ENCODE measurements at regions not wholly inside any gene's neighbourhood (a gene's known extent, or its start where the extent isn't known, plus 50 kb on each side); places are given as distances from the start of the nearest gene placed in this dataset.

DNA sequence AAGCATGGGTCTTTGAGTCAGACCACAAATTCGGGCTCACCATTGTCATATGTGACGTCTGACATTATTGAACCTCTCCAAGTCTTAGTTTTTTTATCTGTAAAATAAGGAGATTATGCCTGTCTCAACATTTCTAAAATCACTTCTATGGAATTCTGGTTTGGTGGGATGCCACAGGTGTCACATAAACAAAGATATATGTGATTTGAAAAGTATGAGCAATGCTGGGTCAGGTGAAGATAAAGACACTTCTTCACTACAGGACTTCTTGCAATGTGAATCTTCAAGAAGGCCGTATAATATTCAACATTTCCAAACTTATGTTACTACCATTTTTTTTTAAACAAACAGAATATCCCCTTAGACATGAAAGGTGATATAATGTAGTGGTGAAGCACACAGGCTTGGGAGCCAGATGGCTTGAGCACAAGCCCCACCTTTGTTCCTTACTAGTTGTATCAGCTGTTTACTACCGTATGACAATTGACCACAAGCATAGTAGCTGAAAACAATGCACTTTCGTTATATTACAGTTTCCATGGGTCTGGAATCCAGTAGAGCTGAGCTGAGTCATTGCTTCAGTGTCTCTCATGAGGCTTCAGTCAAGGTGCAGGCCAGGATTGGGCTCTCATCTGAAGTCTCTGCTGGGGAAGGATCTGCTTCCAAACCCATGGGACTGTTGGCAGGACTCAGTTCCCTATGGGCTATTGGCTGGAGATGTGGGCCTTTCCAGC lies 87.7 kb downstream of the UTP18 start:
- peaks cover 1% of the 10 kb centered on the region for H3K27me3 ChIP-seq (ENCODE audit: control insufficient read depth, insufficient read depth, low read length)
- no peaks in the 10 kb centered on the region for H3K36me3 ChIP-seq (ENCODE audit: control insufficient read depth, insufficient read depth, low read length)
- DNase-seq (ENCODE audit: low read depth) (no peak), FAIRE-seq (peak; percentile 62)
- TF ChIP-seq, protein P1, sequence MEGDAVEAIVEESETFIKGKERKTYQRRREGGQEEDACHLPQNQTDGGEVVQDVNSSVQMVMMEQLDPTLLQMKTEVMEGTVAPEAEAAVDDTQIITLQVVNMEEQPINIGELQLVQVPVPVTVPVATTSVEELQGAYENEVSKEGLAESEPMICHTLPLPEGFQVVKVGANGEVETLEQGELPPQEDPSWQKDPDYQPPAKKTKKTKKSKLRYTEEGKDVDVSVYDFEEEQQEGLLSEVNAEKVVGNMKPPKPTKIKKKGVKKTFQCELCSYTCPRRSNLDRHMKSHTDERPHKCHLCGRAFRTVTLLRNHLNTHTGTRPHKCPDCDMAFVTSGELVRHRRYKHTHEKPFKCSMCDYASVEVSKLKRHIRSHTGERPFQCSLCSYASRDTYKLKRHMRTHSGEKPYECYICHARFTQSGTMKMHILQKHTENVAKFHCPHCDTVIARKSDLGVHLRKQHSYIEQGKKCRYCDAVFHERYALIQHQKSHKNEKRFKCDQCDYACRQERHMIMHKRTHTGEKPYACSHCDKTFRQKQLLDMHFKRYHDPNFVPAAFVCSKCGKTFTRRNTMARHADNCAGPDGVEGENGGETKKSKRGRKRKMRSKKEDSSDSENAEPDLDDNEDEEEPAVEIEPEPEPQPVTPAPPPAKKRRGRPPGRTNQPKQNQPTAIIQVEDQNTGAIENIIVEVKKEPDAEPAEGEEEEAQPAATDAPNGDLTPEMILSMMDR (IDR thresholded peaks at IDR 0.05; ENCODE audit: insufficient read depth, low read length, severe bottlenecking): no peak
- no peak overlapping the region for H3K4me3 ChIP-seq (ENCODE audit: low read depth, low read length)

DNA sequence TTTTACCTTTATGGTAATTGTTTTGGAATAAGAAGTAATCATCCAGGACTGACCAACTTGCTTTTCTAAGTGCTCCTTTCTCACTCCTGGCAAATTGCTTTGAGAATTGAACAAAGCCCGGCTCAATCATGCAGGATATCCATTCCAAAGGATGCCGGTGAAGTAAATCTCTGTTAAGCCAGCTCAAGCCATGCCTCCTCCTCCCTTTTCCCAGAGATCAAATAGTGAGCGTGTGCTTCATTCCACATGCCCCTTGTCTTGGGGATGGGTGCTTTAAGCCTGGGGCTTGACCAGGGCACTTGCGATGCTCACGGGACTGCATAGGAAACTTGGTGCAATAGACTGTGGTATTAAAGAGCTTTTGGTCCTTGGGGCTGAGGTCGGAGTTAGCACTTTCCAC lies 90.7 kb downstream of the UTP18 start:
- DNase-seq (ENCODE audit: low read depth): no peak
- no peak overlapping the region for H3K4me3 ChIP-seq (ENCODE audit: low read depth, low read length)
- no peak for FAIRE-seq
- H3K27me3 ChIP-seq (ENCODE audit: control insufficient read depth, insufficient read depth, low read length): peaks cover 1% of the 10 kb centered on the region
- no peaks in the 10 kb centered on the region for H3K36me3 ChIP-seq (ENCODE audit: control insufficient read depth, insufficient read depth, low read length)
- TF ChIP-seq, protein P1 (IDR thresholded peaks at IDR 0.05; ENCODE audit: insufficient read depth, low read length, severe bottlenecking): no peak

DNA sequence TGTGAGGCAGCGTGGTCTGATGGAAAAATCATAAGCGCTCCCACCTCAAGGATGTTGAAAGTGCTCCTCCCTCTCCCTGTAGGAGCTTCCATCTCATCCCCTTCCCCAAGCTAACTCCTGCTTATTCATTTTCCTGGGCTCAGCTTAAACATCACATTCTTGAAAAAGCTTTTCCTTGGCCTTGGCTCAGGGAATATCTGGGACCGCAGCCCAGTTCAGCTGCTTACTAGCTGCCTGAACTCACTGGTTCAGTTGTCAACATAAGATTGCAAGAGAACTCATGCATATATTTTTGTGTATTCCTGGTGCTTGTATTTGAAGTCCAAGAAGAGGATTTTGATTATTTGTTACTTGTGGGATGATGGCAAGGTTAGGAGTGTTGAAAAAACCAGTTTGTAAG lies 91.5 kb downstream of the UTP18 start:
- Histone ChIP-seq H3K27me3 (ENCODE audit: control insufficient read depth, insufficient read depth, low read length) (peaks cover 1% of the 10 kb centered on the region), H3K36me3 (ENCODE audit: control insufficient read depth, insufficient read depth, low read length) (no peaks in the 10 kb centered on the region), H3K4me3 (ENCODE audit: low read depth, low read length) (no peak overlapping the region)
- TF ChIP-seq, protein P1 (IDR thresholded peaks at IDR 0.05; ENCODE audit: insufficient read depth, low read length, severe bottlenecking): no peak
- DNase-seq (ENCODE audit: low read depth): no peak
- no peak for FAIRE-seq

DNA sequence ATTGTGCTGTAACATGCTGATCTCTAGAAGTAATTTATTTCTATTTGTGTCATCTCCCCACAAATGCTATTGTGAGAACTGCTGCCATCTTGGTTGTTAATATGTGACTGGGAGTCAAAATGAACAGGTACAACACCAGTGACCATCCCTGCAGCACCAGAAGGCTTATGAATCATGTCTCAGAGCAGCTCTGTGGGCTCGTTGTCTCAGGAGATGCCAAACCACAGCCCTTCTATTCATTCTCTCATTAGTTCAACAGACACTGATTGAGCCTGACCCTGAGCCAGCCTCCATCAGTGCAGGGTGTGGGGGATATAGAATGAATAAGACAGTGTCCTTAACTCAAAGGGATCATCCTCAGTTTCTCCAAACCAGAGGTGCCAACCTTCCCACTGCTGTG lies 92.5 kb downstream of the UTP18 start:
- Histone ChIP-seq H3K4me3 (ENCODE audit: low read depth, low read length) (no peak overlapping the region), H3K27me3 (ENCODE audit: control insufficient read depth, insufficient read depth, low read length) (peaks cover 1% of the 10 kb centered on the region), H3K36me3 (ENCODE audit: control insufficient read depth, insufficient read depth, low read length) (no peaks in the 10 kb centered on the region)
- DNase-seq (ENCODE audit: low read depth): no peak
- TF ChIP-seq, protein P1 (IDR thresholded peaks at IDR 0.05; ENCODE audit: insufficient read depth, low read length, severe bottlenecking): no peak
- peak; percentile 28 for FAIRE-seq

DNA sequence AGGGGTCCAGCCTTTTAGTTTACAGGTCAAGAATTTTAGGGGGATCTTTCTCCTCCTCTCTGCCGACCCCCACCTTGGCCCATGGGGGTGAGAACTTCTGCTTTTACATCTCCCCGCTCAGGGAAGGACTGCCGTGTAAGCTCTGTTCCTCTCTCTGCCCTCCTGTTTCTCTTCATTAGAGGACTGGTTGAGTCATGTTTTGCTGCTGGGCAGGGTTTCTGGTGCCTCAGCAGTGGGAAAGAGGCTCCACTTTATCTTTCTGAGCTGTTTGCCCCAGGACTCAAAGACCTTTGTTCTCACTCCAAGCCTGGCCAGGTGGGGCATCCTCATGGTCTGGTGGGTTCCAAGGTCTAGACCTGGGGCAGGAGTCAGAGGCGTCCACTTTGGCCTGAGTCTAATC lies 93.0 kb downstream of the UTP18 start:
- no peak for DNase-seq (ENCODE audit: low read depth)
- TF ChIP-seq, protein P1 (IDR thresholded peaks at IDR 0.05; ENCODE audit: insufficient read depth, low read length, severe bottlenecking): no peak
- Histone ChIP-seq H3K27me3 (ENCODE audit: control insufficient read depth, insufficient read depth, low read length) (peaks cover 1% of the 10 kb centered on the region), H3K36me3 (ENCODE audit: control insufficient read depth, insufficient read depth, low read length) (no peaks in the 10 kb centered on the region), H3K4me3 (ENCODE audit: low read depth, low read length) (no peak overlapping the region)
- FAIRE-seq: no peak

DNA sequence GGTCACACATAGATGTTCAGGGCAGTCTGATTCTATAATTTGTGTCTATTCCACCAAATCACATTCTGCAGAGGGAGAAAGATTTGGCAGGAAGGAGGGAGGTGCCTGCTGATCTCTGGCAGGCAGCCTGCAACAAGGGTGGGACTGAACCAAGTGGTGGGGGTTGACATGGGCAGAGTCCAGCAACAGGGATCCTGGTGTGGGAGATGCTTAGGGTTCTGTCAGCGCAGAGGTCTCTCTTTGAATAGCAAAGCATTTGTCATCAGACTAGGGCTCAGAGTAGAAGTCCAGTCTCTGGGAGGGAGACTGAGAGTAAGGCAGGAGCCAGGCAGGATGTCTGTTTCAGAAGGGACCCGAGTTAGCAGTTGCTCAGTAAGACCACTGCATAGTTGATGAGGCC lies 94.6 kb downstream of the UTP18 start:
- DNase-seq (ENCODE audit: low read depth) (no peak), FAIRE-seq (no peak)
- H3K4me3 ChIP-seq (ENCODE audit: low read depth, low read length): no peak overlapping the region
- H3K27me3 ChIP-seq (ENCODE audit: control insufficient read depth, insufficient read depth, low read length): peaks cover 1% of the 10 kb centered on the region
- H3K36me3 ChIP-seq (ENCODE audit: control insufficient read depth, insufficient read depth, low read length): no peaks in the 10 kb centered on the region
- TF ChIP-seq, protein P1 (IDR thresholded peaks at IDR 0.05; ENCODE audit: insufficient read depth, low read length, severe bottlenecking): no peak

Measured in bronchial epithelial cell (primary cell).